ENCODE measurements at regions not wholly inside any gene's neighbourhood (a gene's known extent, or its start where the extent isn't known, plus 50 kb on each side); places are given as distances from the start of the nearest gene placed in this dataset.

- Mint-ChIP-seq H3K36me3 (ENCODE audit: low read depth) (no peaks in the 10 kb centered on the region), H3K9me3 (peaks cover 2% of the 10 kb centered on the region), H3K4me1 (ENCODE audit: low read depth) (no peaks in the 10 kb centered on the region), H3K27me3 (peaks cover 5% of the 10 kb centered on the region), H3K4me3 (no peak overlapping the region), H3K27ac (no peak overlapping the region)
- ATAC-seq (no peak), DNase-seq (no peak)
- intact Hi-C loops (cut with micrococcal nuclease): no loop called here
- no peak for TF ChIP-seq CTCF (IDR thresholded peaks at IDR 0.05)
- ChIA-PET POLR2A (no interaction called here), CTCF (no interaction called here)
Measured at GRCh38 chr7:10913457-10913856, 60.2 kb upstream of the PHF14 start.

GRCh38 chr7:10918093-10918590 lies 55.5 kb upstream of the PHF14 start:
- CTCF ChIA-PET: interaction anchor here (1.2 to 1.4 kb wide), 2 partner anchors 294 to 426 kb away, joined by 3 to 4 read pairs; no protein-coding TSS in a partner anchor

GRCh38 chr7:10919923-10920322 lies 53.7 kb upstream of the PHF14 start:
- Mint-ChIP-seq H3K9me3 (no peaks in the 10 kb centered on the region), H3K4me3 (no peak overlapping the region), H3K27ac (no peak overlapping the region), H3K27me3 (no peaks in the 10 kb centered on the region), H3K4me1 (ENCODE audit: low read depth) (no peaks in the 10 kb centered on the region), H3K36me3 (ENCODE audit: low read depth) (no peaks in the 10 kb centered on the region)
- intact Hi-C loops (cut with micrococcal nuclease): no loop called here
- no peak for DNase-seq
- ChIA-PET CTCF (interaction anchor here (0.9 kb wide), 1 partner anchor 11 kb away, joined by 3 read pairs; no protein-coding TSS in a partner anchor), POLR2A (no interaction called here)
- ATAC-seq: no peak
- no peak for TF ChIP-seq CTCF (IDR thresholded peaks at IDR 0.05)

More at GRCh38 chr7:10918093-10918590, 55.5 kb upstream of the PHF14 start:
- no peaks in the 10 kb centered on the region for H3K9me3 Mint-ChIP-seq
- no peak overlapping the region for H3K4me3 Mint-ChIP-seq
- POLR2A ChIA-PET: no interaction called here
- ATAC-seq (no peak), DNase-seq (no peak)
- no peak for TF ChIP-seq CTCF (IDR thresholded peaks at IDR 0.05)
- H3K4me1 Mint-ChIP-seq (ENCODE audit: low read depth): no peaks in the 10 kb centered on the region
- H3K27me3 Mint-ChIP-seq: peaks cover 2% of the 10 kb centered on the region
- no peak overlapping the region for H3K27ac Mint-ChIP-seq
- intact Hi-C loops (cut with micrococcal nuclease): no loop called here
- no peaks in the 10 kb centered on the region for H3K36me3 Mint-ChIP-seq (ENCODE audit: low read depth)
